GM10248 (cell line): ENCODE measurements at regions not wholly inside any gene's neighbourhood (a gene's known extent, or its start where the extent isn't known, plus 50 kb on each side); places are given as distances from the start of the nearest gene placed in this dataset.
"Not testable (repeated sequence)": the region's sequence is repeated elsewhere in the genome, so short reads cannot be mapped to it uniquely, and the experiment has no call there.

ENCODE experiments used
- CTCF ChIA-PET: fragments of 300-600 bp; sonication (Branson Sonifier 250); formaldehyde crosslinking; extraction: SDS; loops from one replicate; lab custom pipeline; 2021; ENCODE audit warnings: antibody characterized with exemption; lab: Yijun Ruan, JAX
- POLR2A ChIA-PET: fragments of 350-650 bp; sonication (Branson Sonifier 250); formaldehyde crosslinking; extraction: SDS; loops from one replicate; lab custom pipeline; 2020; ENCODE audit warnings: antibody characterized with exemption; lab: Yijun Ruan, JAX
- DNase-seq: peaks from one replicate; pipeline ENCODE4 v3.0.0; 2012; ENCODE audit errors: extremely low spot score
- CTCF ChIP-seq: IDR thresholded peaks from 2 replicates; pipeline ENCODE4 v1.5.1; 2012; ENCODE audit warnings: mild to moderate bottlenecking, low read depth; ENCODE audit errors: extremely low read depth, missing control alignments, control extremely low read depth

GRCh38 chr10:111646021-111646420, 537.5 kb downstream of the GPAM start:
- no peak for TF ChIP-seq CTCF
- ChIA-PET POLR2A (no interaction called here), CTCF (interaction anchor here (0.9 to 1.3 kb wide), 2 partner anchors 10 to 47 kb away, joined by 3 to 4 read pairs; no protein-coding TSS in a partner anchor)
- DNase-seq = no peak

GRCh38 chr10:111648046-111648445, 535.5 kb downstream of the GPAM start:
- TF ChIP-seq CTCF = no peak
- CTCF ChIA-PET = no interaction called here
- no peak for DNase-seq
- POLR2A ChIA-PET = no interaction called here

- CTCF ChIA-PET, POLR2A ChIA-PET, DNase-seq: not testable (repeated sequence)
Measured at GRCh38 chr10:111649080-111649479, 534.5 kb downstream of the GPAM start.

- ChIA-PET POLR2A (no interaction called here), CTCF (no interaction called here)
- DNase-seq = no peak
- no peak for TF ChIP-seq CTCF
Measured at GRCh38 chr10:111650088-111650487, 533.5 kb downstream of the GPAM start.

GRCh38 chr10:111656066-111656465, 527.5 kb downstream of the GPAM start:
- TF ChIP-seq CTCF = no peak
- POLR2A ChIA-PET = no interaction called here
- no peak for DNase-seq
- CTCF ChIA-PET = interaction anchor here (1.4 to 2.3 kb wide), 2 partner anchors 8 to 10 kb away, joined by 4 to 5 read pairs; no protein-coding TSS in a partner anchor

- POLR2A ChIA-PET = no interaction called here
- no peak for DNase-seq
- CTCF ChIA-PET = no interaction called here
- no peak for TF ChIP-seq CTCF
Measured at GRCh38 chr10:111677759-111678158, 505.8 kb downstream of the GPAM start.

- ChIA-PET POLR2A (no interaction called here), CTCF (no interaction called here)
- TF ChIP-seq CTCF = no peak
- DNase-seq = no peak
Measured at GRCh38 chr10:111686796-111687195, 496.8 kb downstream of the GPAM start.
